H1 (cell line): ENCODE measurements at regions not wholly inside any gene's neighbourhood (a gene's known extent, or its start where the extent isn't known, plus 50 kb on each side); places are given as distances from the start of the nearest gene placed in this dataset.

Source experiments
- CHD7 ChIP-seq: fragments of 300-600 bp; sonication (generic); IDR thresholded peaks from 2 replicates; pipeline ENCODE4 v1.7.1; 2012; ENCODE audit warnings: low read length, moderate library complexity, mild to moderate bottlenecking, inconsistent platforms; ENCODE audit not compliant: insufficient replicate concordance
- CREB1 ChIP-seq: IDR thresholded peaks from 2 replicates; pipeline ENCODE4 v1.6.1; 2012; ENCODE audit warnings: inconsistent platforms
- CTBP2 ChIP-seq: IDR thresholded peaks from 2 replicates; pipeline ENCODE4 v1.7.0; 2011; ENCODE audit warnings: borderline replicate concordance, mild to moderate bottlenecking, moderate library complexity, mixed read lengths, low read length; ENCODE audit not compliant: insufficient read depth, insufficient read length
- CTCF ChIP-seq, 3 experiments: IDR thresholded peaks; 1 replicate in 2 of 3; 2 replicates in 1 of 3; pipeline versions ENCODE4 v1.5.1 to v1.6.1; 2011; ENCODE audit warnings: low read length in 3 of 3, mild to moderate bottlenecking in 3 of 3, inconsistent platforms in 2 of 3, low read depth in 1 of 3, moderate library complexity in 1 of 3; ENCODE audit not compliant: insufficient read depth in 1 of 3; ENCODE audit errors: control extremely low read depth in 1 of 3
- EP300 ChIP-seq, 2 experiments: IDR thresholded peaks; 1 replicate in 1 of 2; 2 replicates in 1 of 2; pipeline ENCODE4 v1.6.1; 2011 to 2012; ENCODE audit warnings: low read depth in 2 of 2, low read length in 2 of 2, mild to moderate bottlenecking in 2 of 2, borderline replicate concordance in 1 of 2, inconsistent platforms in 1 of 2, moderate library complexity in 1 of 2
- SUZ12 ChIP-seq: fragments of 200-600 bp; sonication (generic); IDR thresholded peaks from 2 replicates; pipeline ENCODE4 v1.6.1; 2012; ENCODE audit warnings: mild to moderate bottlenecking, inconsistent platforms, low read length, moderate library complexity, mixed read lengths
- TAF1 ChIP-seq: IDR thresholded peaks from 2 replicates; pipeline ENCODE4 v1.6.1; 2011; ENCODE audit warnings: mild to moderate bottlenecking, low read depth, low read length
- ZNF274 ChIP-seq: IDR thresholded peaks from 2 replicates; pipeline ENCODE4 v1.7.0; 2012; ENCODE audit warnings: low read length, borderline replicate concordance; ENCODE audit errors: extremely low read depth

DNA sequence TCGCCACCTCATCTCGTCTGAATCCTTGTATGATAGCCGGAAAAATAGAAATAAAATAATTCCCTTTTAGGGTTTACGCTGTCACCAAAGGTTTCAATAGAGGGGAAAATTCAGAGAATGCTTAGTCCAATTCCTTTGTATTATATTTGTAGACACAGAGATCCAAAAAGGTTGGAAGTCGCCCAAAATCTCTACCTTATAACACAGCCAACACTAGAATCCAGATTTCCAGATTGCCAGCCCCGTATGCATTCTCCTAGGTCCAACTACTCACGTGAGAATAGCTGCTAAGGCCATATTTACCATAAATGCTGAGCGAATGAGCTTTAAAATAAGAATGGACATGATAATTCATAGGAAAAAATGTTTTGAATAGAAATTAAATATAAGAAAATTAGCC lies 124.5 kb downstream of the KCNK1 start (continued):
- no peak for TF ChIP-seq CHD7
- TF ChIP-seq ZNF274, result no peak
- no peak for TF ChIP-seq TAF1
- TF ChIP-seq CREB1, result no peak
- TF ChIP-seq CTBP2, result no peak
- no peak for TF ChIP-seq SUZ12
- no peak for TF ChIP-seq CTCF (IDR thresholded peaks at IDR 0.05; ENCODE audit: control extremely low read depth in 1 of 3, insufficient read depth in 1 of 3, low read depth in 1 of 3, low read length in 3 of 3)
- TF ChIP-seq EP300 (IDR thresholded peaks at IDR 0.05; ENCODE audit: borderline replicate concordance in 1 of 2, low read depth in 2 of 2, low read length in 2 of 2), result no peak
